ENCODE measurements at regions not wholly inside any gene's neighbourhood (a gene's known extent, or its start where the extent isn't known, plus 50 kb on each side); places are given as distances from the start of the nearest gene placed in this dataset.

- no peak overlapping the region for H3K4me3 ChIP-seq
- H3K4me1 ChIP-seq, result peaks cover 26% of the 10 kb centered on the region
- no peaks in the 10 kb centered on the region for H3K27me3 ChIP-seq (ENCODE audit: low read depth)
- no peaks in the 10 kb centered on the region for H3K9me3 ChIP-seq
- no peak for DNase-seq
- TF ChIP-seq CTCF (IDR thresholded peaks at IDR 0.05), result no peak
- intact Hi-C loops (cut with DNase I), result no loop called here
- ATAC-seq, result peak in 1 of 2 donors; percentile 31
- H3K36me3 ChIP-seq, result no peaks in the 10 kb centered on the region
- no peak overlapping the region for H3K27ac ChIP-seq
These were observed 123.4 kb upstream of the CPSF6 start for GRCh38 chr12:69115951-69116350.

- Histone ChIP-seq H3K36me3 (no peaks in the 10 kb centered on the region), H3K9me3 (no peaks in the 10 kb centered on the region), H3K27me3 (ENCODE audit: low read depth) (no peaks in the 10 kb centered on the region), H3K4me1 (peaks cover 9% of the 10 kb centered on the region), H3K4me3 (no peak overlapping the region), H3K27ac (no peak overlapping the region)
- no peak for ATAC-seq
- intact Hi-C loops (cut with DNase I), result no loop called here
- no peak for TF ChIP-seq CTCF (IDR thresholded peaks at IDR 0.05)
- no peak for DNase-seq
These were observed 121.7 kb upstream of the CPSF6 start for GRCh38 chr12:69117566-69118266.

GRCh38 chr12:69118516-69118915, 120.9 kb upstream of the CPSF6 start:
- no peak for ATAC-seq
- Histone ChIP-seq H3K9me3 (no peaks in the 10 kb centered on the region), H3K27me3 (ENCODE audit: low read depth) (no peaks in the 10 kb centered on the region), H3K27ac (no peak overlapping the region), H3K4me3 (no peak overlapping the region), H3K4me1 (peaks cover 9% of the 10 kb centered on the region), H3K36me3 (no peaks in the 10 kb centered on the region)
- intact Hi-C loops (cut with DNase I), result no loop called here
- no peak for DNase-seq
- TF ChIP-seq CTCF (IDR thresholded peaks at IDR 0.05), result no peak

GRCh38 chr12:69119770-69120169, 119.6 kb upstream of the CPSF6 start:
- no peak for TF ChIP-seq CTCF (IDR thresholded peaks at IDR 0.05)
- no peak overlapping the region for H3K4me3 ChIP-seq
- no peaks in the 10 kb centered on the region for H3K27me3 ChIP-seq (ENCODE audit: low read depth)
- DNase-seq, result no peak
- intact Hi-C loops (cut with DNase I), result no loop called here
- peaks cover 17% of the 10 kb centered on the region for H3K4me1 ChIP-seq
- H3K9me3 ChIP-seq, result no peaks in the 10 kb centered on the region
- no peak overlapping the region for H3K27ac ChIP-seq
- no peak for ATAC-seq
- H3K36me3 ChIP-seq, result no peaks in the 10 kb centered on the region

GRCh38 chr12:69120354-69120753, 119.0 kb upstream of the CPSF6 start:
- DNase-seq, result no peak
- intact Hi-C loops (cut with DNase I), result no loop called here
- no peak for ATAC-seq
- H3K36me3 ChIP-seq, result no peaks in the 10 kb centered on the region
- H3K4me3 ChIP-seq, result no peak overlapping the region
- H3K9me3 ChIP-seq, result no peaks in the 10 kb centered on the region
- no peak for TF ChIP-seq CTCF (IDR thresholded peaks at IDR 0.05)
- no peaks in the 10 kb centered on the region for H3K27me3 ChIP-seq (ENCODE audit: low read depth)
- peaks cover 20% of the 10 kb centered on the region for H3K4me1 ChIP-seq
- no peak overlapping the region for H3K27ac ChIP-seq
